WI38 (cell line): ENCODE measurements at regions not wholly inside any gene's neighbourhood (a gene's known extent, or its start where the extent isn't known, plus 50 kb on each side); places are given as distances from the start of the nearest gene placed in this dataset.

Source experiments
- H3K4me3 ChIP-seq: 2 replicates; pipeline ENCODE4 v1.5.1; 2011; ENCODE audit warnings: low read depth, mild to moderate bottlenecking, control low read depth, low read length
- TF ChIP-seq, protein P1 (sequence below): IDR thresholded peaks from 2 replicates; pipeline ENCODE4 v1.5.1; 2012; ENCODE audit warnings: low read depth, mild to moderate bottlenecking, control low read depth, low read length

DNA sequence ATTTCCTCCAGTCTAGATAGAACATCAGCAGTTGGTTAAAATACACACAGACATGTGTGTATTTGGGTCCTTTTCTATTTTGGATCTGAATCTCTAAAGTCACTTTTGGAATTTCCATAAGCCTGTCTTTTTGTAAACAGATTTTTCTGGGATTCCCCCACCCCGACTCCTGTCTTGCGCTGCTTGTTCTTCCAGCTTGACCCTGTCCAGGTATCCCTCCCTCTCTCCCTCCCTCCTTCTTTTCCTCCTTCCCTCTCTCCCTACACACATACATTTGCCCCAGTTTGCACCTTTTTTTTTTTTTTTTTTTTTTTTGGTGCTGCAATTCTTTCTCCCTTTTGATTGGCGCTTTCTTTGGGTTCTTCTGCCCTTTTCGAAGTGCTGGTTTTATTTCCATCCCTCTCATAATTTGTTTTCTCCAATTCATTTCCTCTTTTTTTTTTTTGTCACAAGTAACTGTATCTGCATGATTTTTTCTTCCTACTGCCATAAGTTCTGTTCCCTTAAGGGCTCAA, 114.8 kb upstream of the SERTAD2 start:
- peak overlapping the region; percentile 68 for H3K4me3 ChIP-seq
- TF ChIP-seq, protein P1, sequence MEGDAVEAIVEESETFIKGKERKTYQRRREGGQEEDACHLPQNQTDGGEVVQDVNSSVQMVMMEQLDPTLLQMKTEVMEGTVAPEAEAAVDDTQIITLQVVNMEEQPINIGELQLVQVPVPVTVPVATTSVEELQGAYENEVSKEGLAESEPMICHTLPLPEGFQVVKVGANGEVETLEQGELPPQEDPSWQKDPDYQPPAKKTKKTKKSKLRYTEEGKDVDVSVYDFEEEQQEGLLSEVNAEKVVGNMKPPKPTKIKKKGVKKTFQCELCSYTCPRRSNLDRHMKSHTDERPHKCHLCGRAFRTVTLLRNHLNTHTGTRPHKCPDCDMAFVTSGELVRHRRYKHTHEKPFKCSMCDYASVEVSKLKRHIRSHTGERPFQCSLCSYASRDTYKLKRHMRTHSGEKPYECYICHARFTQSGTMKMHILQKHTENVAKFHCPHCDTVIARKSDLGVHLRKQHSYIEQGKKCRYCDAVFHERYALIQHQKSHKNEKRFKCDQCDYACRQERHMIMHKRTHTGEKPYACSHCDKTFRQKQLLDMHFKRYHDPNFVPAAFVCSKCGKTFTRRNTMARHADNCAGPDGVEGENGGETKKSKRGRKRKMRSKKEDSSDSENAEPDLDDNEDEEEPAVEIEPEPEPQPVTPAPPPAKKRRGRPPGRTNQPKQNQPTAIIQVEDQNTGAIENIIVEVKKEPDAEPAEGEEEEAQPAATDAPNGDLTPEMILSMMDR: no peak

DNA sequence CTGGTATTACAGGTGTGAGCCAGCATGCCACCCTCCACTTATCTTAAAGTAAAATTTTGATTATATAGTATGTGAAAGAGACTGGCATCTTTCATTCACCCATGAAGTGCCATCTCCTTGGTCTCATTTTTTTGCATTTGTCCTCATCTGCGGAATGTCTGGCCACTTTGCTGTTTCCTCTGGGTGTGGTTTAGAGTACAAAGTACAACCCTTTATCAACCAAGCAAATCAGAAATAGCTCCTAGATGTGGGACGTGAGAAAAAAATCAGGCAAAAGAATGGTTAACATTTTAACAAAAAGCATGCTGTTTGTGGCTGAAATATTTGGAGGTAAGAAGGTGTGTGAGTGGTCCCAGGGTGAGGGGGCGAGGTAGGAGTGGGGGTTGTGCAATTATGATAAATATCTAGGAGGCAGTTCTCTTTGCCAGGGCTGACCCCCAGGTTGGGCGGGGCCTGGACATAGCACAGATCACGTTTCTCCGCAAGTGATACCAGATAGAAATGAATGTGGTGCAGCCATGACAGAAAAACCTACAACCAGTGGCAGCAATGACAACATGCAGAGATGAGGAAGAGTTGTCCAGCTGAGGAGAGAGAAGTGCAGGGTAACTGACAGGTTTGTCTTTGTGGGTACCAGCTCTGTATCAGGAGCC, 115.8 kb upstream of the SERTAD2 start:
- no peak overlapping the region for H3K4me3 ChIP-seq
- TF ChIP-seq, protein P1: no peak

DNA sequence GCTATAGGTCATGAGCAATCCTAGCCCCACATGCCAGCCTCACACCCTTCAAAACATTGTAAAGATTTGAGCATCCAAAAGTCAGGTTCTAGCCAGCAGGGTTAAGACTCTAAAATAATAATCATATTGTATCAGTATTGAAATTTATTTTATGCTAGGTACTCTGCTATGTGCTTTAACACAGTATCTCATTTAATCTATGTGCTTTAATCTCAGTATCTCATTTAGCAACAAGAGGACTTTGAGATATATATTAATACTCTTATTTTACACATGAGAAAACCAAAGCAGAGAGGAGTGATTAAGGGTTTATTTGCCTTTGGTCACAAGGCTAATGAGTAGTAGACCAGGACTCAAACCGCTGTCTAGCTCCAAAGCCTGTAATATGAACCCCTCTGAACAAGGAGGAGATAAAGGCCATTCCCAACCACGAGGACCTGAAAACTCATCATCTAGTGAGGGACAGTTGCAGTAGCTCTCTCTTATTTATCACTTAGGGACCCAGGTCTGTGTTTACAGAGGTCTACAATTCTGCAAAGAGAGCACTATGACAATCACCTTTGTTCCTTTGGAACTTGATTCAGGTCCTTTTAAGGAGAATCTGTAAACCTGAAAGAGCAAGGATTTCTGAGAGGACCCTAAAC, 116.5 kb upstream of the SERTAD2 start:
- H3K4me3 ChIP-seq: no peak overlapping the region
- TF ChIP-seq, protein P1: no peak

DNA sequence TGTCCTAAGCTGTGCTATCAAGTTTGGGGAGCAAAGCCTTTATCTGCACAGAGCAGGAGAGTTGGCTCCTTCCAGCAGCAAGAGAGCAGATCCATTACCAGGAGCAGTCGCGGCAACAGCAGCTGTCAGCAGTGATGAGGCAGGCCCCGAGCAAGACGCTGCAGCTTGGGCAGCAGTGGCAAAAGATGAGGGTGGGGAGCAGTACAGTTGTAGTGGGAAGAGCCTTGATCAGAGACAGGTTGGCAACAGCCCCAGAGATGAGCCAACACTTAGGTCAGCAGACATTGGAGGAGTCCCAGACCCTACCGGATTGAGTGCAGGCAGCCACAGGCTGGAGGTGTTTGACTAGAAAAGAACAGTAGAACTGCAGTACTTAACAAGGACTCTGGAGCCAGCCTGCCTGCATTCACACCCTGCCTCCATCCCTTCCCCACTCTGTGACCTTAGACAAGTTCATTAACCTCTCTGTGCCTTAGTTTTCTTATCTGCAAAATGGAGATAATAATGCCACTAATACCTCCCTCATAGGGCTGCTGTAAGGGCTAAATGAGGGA, 117.1 kb upstream of the SERTAD2 start:
- H3K4me3 ChIP-seq: no peak overlapping the region
- TF ChIP-seq, protein P1: no peak

DNA sequence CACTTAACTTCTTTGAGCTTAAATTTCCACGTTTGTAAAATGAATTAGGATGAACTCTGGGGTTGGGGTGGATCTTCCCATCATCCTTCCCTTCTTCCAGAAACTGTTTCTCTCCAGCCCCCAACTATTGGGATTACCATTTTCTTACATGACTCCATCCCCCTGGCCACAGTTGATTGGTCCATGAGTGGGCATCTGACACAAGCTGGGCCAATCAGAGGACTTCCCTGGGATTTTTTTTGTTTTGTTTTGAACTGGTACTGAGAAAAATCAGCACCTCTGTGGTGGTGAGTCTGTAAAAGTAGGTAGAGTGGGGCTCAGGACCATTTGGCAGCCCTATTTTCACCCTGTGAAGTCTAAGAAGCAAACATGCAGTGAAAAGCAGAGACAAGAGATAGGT, 118.0 kb upstream of the SERTAD2 start:
- no peak overlapping the region for H3K4me3 ChIP-seq
- TF ChIP-seq, protein P1: no peak

DNA sequence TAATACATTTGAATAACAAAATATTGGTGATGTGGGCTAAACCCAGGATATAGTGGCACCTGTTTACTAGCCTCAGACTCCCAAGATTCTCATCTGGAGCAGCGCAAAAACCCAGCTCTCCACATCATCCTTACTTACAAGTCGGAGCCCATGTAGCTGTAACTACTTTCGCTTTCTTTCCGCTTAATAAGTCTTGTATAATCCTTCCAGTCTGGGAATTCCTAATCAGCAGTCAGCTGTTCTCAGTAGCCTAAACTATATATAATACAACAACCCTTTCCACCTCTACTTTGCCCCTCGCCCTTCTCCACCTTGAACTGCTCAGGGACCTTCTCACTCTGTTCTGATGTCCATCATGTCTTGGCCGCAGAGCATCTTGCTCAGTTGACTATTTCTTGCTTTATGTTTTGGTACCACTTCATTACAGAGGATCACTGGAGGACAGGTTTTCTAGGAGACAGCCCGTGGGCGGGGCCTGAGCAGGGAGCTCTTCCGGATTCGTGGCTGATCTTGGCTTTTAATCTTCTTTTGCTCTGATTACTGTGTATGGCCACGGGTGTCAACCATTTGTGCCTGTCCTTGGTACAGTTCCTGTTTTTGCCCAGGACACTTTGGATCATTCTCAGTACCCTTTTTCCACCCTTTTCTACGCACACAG, 119.9 kb upstream of the SERTAD2 start:
- TF ChIP-seq, protein P1: no peak
- no peak overlapping the region for H3K4me3 ChIP-seq
